WI38 (cell line): ENCODE measurements at regions not wholly inside any gene's neighbourhood (a gene's known extent, or its start where the extent isn't known, plus 50 kb on each side); places are given as distances from the start of the nearest gene placed in this dataset.

ENCODE experiments used
- H3K4me3 ChIP-seq: 2 replicates; pipeline ENCODE4 v1.5.1; 2011; ENCODE audit warnings: low read depth, mild to moderate bottlenecking, control low read depth, low read length
- CTCF ChIP-seq: IDR thresholded peaks from 2 replicates; pipeline ENCODE4 v1.5.1; 2012; ENCODE audit warnings: low read depth, mild to moderate bottlenecking, control low read depth, low read length

GRCh38 chr4:127240764-127241105 is 392.0 kb upstream of the INTU start:
- TF ChIP-seq CTCF: no peak
- no peak overlapping the region for H3K4me3 ChIP-seq

- no peak for TF ChIP-seq CTCF
- no peak overlapping the region for H3K4me3 ChIP-seq
Observed at GRCh38 chr4:127244515-127244914, 388.2 kb upstream of the INTU start.

GRCh38 chr4:127246963-127247952 is 385.5 kb upstream of the INTU start:
- no peak overlapping the region for H3K4me3 ChIP-seq
- TF ChIP-seq CTCF: no peak

GRCh38 chr4:127249066-127249766 is 383.5 kb upstream of the INTU start:
- no peak overlapping the region for H3K4me3 ChIP-seq
- no peak for TF ChIP-seq CTCF

- no peak for TF ChIP-seq CTCF
- no peak overlapping the region for H3K4me3 ChIP-seq
Observed at GRCh38 chr4:127249767-127250108, 383.0 kb upstream of the INTU start.

GRCh38 chr4:127250577-127250976 is 382.2 kb upstream of the INTU start:
- H3K4me3 ChIP-seq: no peak overlapping the region
- TF ChIP-seq CTCF: no peak

GRCh38 chr4:127251423-127251822 is 381.3 kb upstream of the INTU start:
- no peak overlapping the region for H3K4me3 ChIP-seq
- no peak for TF ChIP-seq CTCF
